Inflammatory macrophage treated with lipopolysaccharide for 1 hour (primary cell): ENCODE measurements at regions not wholly inside any gene's neighbourhood (a gene's known extent, or its start where the extent isn't known, plus 50 kb on each side); places are given as distances from the start of the nearest gene placed in this dataset.

Experiments used
- DNase-seq, 2 donors: peaks; one replicate each; pipeline ENCODE4 v3.0.0-alpha.2; 2020 to 2022

GRCh38 chr2:180122874-180123273 is 115.8 kb upstream of the CWC22 start:
- peak in 1 of 2 donors; percentile 26 for DNase-seq

- DNase-seq, result no peak
Observed at GRCh38 chr2:180115675-180116074, 108.6 kb upstream of the CWC22 start.

- no peak for DNase-seq
Observed at GRCh38 chr2:180115269-180115668, 108.2 kb upstream of the CWC22 start.

- no peak for DNase-seq
Observed at GRCh38 chr2:180111901-180112300, 104.8 kb upstream of the CWC22 start.

GRCh38 chr2:180110469-180110868 is 103.4 kb upstream of the CWC22 start:
- DNase-seq, result no peak

GRCh38 chr2:180101846-180102245 is 94.7 kb upstream of the CWC22 start:
- DNase-seq, result no peak

GRCh38 chr2:180099308-180099707 is 92.2 kb upstream of the CWC22 start:
- no peak for DNase-seq

- no peak for DNase-seq
Observed at GRCh38 chr2:180085144-180085543, 78.0 kb upstream of the CWC22 start.

- peak in 1 of 2 donors; percentile 6 for DNase-seq
Observed at GRCh38 chr2:180077295-180077906, 70.3 kb upstream of the CWC22 start.

- DNase-seq, result no peak
Observed at GRCh38 chr2:180075870-180076269, 68.8 kb upstream of the CWC22 start.

GRCh38 chr2:180071797-180072196 is 64.7 kb upstream of the CWC22 start:
- DNase-seq, result no peak

- DNase-seq, result no peak
Observed at GRCh38 chr2:180063494-180064092, 56.5 kb upstream of the CWC22 start.

GRCh38 chr2:180062178-180062577 is 55.1 kb upstream of the CWC22 start:
- DNase-seq, result no peak

- no peak for DNase-seq
Observed at GRCh38 chr2:180061546-180061945, 54.4 kb upstream of the CWC22 start.

GRCh38 chr2:180061085-180061484 is 54.0 kb upstream of the CWC22 start:
- no peak for DNase-seq

GRCh38 chr2:180058993-180059392 is 51.9 kb upstream of the CWC22 start:
- DNase-seq, result no peak

- no peak for DNase-seq
Observed at GRCh38 chr2:180057706-180058412, 50.8 kb upstream of the CWC22 start.
